ENCODE measurements at regions not wholly inside any gene's neighbourhood (a gene's known extent, or its start where the extent isn't known, plus 50 kb on each side); places are given as distances from the start of the nearest gene placed in this dataset.
A peak's percentile ranks its signal among the peaks of the same experiment; 100 is the strongest.

DNA sequence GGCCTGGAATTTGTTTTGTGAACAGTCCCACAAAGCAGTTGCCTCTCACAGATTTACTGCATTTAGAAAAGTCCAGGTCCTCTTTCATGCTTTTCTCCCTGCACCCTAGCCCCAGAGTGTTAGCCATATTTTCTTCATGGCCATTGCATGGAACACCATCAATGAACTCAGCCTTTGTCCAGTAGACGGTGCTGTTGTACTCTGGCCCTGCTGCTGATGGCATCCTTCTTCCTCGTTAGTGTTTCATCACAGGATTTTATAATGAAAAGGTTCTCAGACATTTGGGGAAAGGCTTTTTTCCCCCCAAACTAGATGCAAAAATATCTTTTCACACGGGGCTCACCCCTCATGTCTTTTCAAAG lies 93.0 kb upstream of the SLC25A13 start:
- H3K27ac ChIP-seq (ENCODE audit: low read depth, low read length): no peak overlapping the region
- no peak overlapping the region for H2BK5ac ChIP-seq (ENCODE audit: low read depth, low read length, poor library complexity)
- H3K14ac ChIP-seq (ENCODE audit: low read length): no peak overlapping the region
- H3K18ac ChIP-seq (ENCODE audit: low read length): no peak overlapping the region
- no peak overlapping the region for H2BK120ac ChIP-seq (ENCODE audit: insufficient read depth, low read length, poor library complexity)
- DNase-seq: peak; percentile 56 to 83
- H3K4me1 ChIP-seq (ENCODE audit: control insufficient read depth in 1 of 2, insufficient read depth in 2 of 2, low read length in 2 of 2): no peaks in the 10 kb centered on the region
- H3K4me2 ChIP-seq (ENCODE audit: low read length): no peak overlapping the region
- H3K27me3 ChIP-seq (ENCODE audit: insufficient read depth, low read length): no peaks in the 10 kb centered on the region
- no peak overlapping the region for H3K4me3 ChIP-seq (ENCODE audit: low read depth, low read length)
- no peak overlapping the region for H2BK12ac ChIP-seq (ENCODE audit: low read length)
- H3K9me3 ChIP-seq (ENCODE audit: insufficient read depth, low read depth, low read length): no peaks in the 10 kb centered on the region
- WGBS (ENCODE audit: extremely low coverage, insufficient coverage, insufficient read length): no CpG with 5 or more reads among the region's 3 CpGs
- H2AFZ ChIP-seq (ENCODE audit: insufficient read depth, low read length, poor library complexity): no peak overlapping the region
- no peak overlapping the region for H3K23ac ChIP-seq (ENCODE audit: low read length)
- H3K79me1 ChIP-seq (ENCODE audit: low read length): no peaks in the 10 kb centered on the region
- no peak overlapping the region for H4K8ac ChIP-seq (ENCODE audit: low read depth, low read length)
- no peak overlapping the region for H3K4ac ChIP-seq (ENCODE audit: low read depth, low read length)
- H3K79me2 ChIP-seq (ENCODE audit: control insufficient read depth, insufficient read depth, low read length, poor library complexity): no peaks in the 10 kb centered on the region
- no peak overlapping the region for H4K12ac ChIP-seq (ENCODE audit: low read depth, low read length)
- H3K36me3 ChIP-seq (ENCODE audit: control insufficient read depth in 1 of 2, insufficient read depth in 2 of 2, low read length in 2 of 2): no peaks in the 10 kb centered on the region
- H3K9ac ChIP-seq (ENCODE audit: low read length): no peak overlapping the region
- no peak overlapping the region for H4K91ac ChIP-seq (ENCODE audit: low read depth, low read length)
- H2AK5ac ChIP-seq (ENCODE audit: low read length): no peak overlapping the region

DNA sequence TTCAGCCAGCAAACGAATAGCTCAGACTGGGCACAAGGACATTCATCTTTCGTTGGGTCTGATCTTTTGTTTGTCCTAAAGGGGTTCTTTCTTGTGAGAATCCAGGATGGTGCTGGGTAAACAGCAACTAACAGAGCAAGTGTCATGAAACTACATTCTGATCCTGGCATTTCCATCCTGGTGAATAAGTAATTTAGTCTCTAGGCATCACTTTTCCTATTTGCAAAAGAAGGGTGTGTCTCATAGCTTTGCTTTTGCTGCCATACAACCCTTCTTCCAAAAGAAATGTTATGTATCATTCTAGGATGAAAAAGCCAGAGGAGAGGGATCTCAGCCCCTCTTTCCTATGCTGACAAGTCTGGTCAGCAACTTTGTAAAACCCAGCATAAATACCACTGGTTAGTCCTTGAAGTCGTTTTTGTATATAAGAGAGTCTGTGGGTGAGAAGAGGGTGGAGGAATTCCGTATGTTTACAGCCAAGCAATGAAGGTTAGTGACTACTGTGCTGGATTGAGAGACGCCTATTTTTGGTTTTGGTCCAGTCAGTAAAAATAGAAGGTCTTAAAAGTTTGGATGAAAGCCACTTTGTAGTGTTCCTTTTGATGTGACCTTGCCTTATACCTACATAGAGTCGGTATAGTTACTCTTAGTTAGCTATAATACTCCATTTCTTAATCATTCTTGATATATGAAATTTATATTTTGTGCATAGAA lies 88.4 kb upstream of the SLC25A13 start:
- Histone ChIP-seq H3K79me1 (ENCODE audit: low read length) (no peaks in the 10 kb centered on the region), H2AFZ (ENCODE audit: insufficient read depth, low read length, poor library complexity) (no peak overlapping the region), H3K4me3 (ENCODE audit: low read depth, low read length) (no peak overlapping the region), H3K18ac (ENCODE audit: low read length) (no peak overlapping the region), H3K4me2 (ENCODE audit: low read length) (no peak overlapping the region), H4K8ac (ENCODE audit: low read depth, low read length) (no peak overlapping the region), H3K79me2 (ENCODE audit: control insufficient read depth, insufficient read depth, low read length, poor library complexity) (no peaks in the 10 kb centered on the region), H4K12ac (ENCODE audit: low read depth, low read length) (no peak overlapping the region), H2BK5ac (ENCODE audit: low read depth, low read length, poor library complexity) (no peak overlapping the region), H2BK120ac (ENCODE audit: insufficient read depth, low read length, poor library complexity) (no peak overlapping the region), H3K27me3 (ENCODE audit: insufficient read depth, low read length) (no peaks in the 10 kb centered on the region), H4K91ac (ENCODE audit: low read depth, low read length) (no peak overlapping the region), H3K4ac (ENCODE audit: low read depth, low read length) (no peak overlapping the region), H3K27ac (ENCODE audit: low read depth, low read length) (no peak overlapping the region), H2AK5ac (ENCODE audit: low read length) (no peak overlapping the region), H3K14ac (ENCODE audit: low read length) (no peak overlapping the region), H3K4me1 (ENCODE audit: control insufficient read depth in 1 of 2, insufficient read depth in 2 of 2, low read length in 2 of 2) (no peaks in the 10 kb centered on the region), H3K9me3 (ENCODE audit: insufficient read depth, low read depth, low read length) (no peaks in the 10 kb centered on the region), H3K9ac (ENCODE audit: low read length) (no peak overlapping the region), H2BK12ac (ENCODE audit: low read length) (no peak overlapping the region), H3K23ac (ENCODE audit: low read length) (no peak overlapping the region), H3K36me3 (ENCODE audit: control insufficient read depth in 1 of 2, insufficient read depth in 2 of 2, low read length in 2 of 2) (no peaks in the 10 kb centered on the region)
- no peak for DNase-seq
- WGBS (ENCODE audit: extremely low coverage, insufficient coverage, insufficient read length): no CpG with 5 or more reads among the region's 6 CpGs

GRCh38 chr7:96408881-96409280 lies 87.0 kb upstream of the SLC25A13 start:
- Histone ChIP-seq H3K27ac (ENCODE audit: low read depth, low read length) (no peak overlapping the region), H2BK120ac (ENCODE audit: insufficient read depth, low read length, poor library complexity) (no peak overlapping the region), H3K14ac (ENCODE audit: low read length) (no peak overlapping the region), H3K18ac (ENCODE audit: low read length) (no peak overlapping the region), H4K8ac (ENCODE audit: low read depth, low read length) (no peak overlapping the region), H3K36me3 (ENCODE audit: control insufficient read depth in 1 of 2, insufficient read depth in 2 of 2, low read length in 2 of 2) (no peaks in the 10 kb centered on the region), H3K79me2 (ENCODE audit: control insufficient read depth, insufficient read depth, low read length, poor library complexity) (no peaks in the 10 kb centered on the region), H2BK5ac (ENCODE audit: low read depth, low read length, poor library complexity) (no peak overlapping the region), H3K79me1 (ENCODE audit: low read length) (no peaks in the 10 kb centered on the region), H4K91ac (ENCODE audit: low read depth, low read length) (no peak overlapping the region), H3K27me3 (ENCODE audit: insufficient read depth, low read length) (no peaks in the 10 kb centered on the region), H3K4ac (ENCODE audit: low read depth, low read length) (no peak overlapping the region), H2AFZ (ENCODE audit: insufficient read depth, low read length, poor library complexity) (no peak overlapping the region), H2AK5ac (ENCODE audit: low read length) (no peak overlapping the region), H3K9ac (ENCODE audit: low read length) (no peak overlapping the region), H3K4me2 (ENCODE audit: low read length) (no peak overlapping the region), H3K23ac (ENCODE audit: low read length) (no peak overlapping the region), H3K4me3 (ENCODE audit: low read depth, low read length) (no peak overlapping the region), H4K12ac (ENCODE audit: low read depth, low read length) (no peak overlapping the region), H2BK12ac (ENCODE audit: low read length) (no peak overlapping the region), H3K9me3 (ENCODE audit: insufficient read depth, low read depth, low read length) (no peaks in the 10 kb centered on the region), H3K4me1 (ENCODE audit: control insufficient read depth in 1 of 2, insufficient read depth in 2 of 2, low read length in 2 of 2) (no peaks in the 10 kb centered on the region)
- no peak for DNase-seq
- no CpG with 5 or more reads among the region's 9 CpGs for WGBS (ENCODE audit: extremely low coverage, insufficient coverage, insufficient read length)

DNA sequence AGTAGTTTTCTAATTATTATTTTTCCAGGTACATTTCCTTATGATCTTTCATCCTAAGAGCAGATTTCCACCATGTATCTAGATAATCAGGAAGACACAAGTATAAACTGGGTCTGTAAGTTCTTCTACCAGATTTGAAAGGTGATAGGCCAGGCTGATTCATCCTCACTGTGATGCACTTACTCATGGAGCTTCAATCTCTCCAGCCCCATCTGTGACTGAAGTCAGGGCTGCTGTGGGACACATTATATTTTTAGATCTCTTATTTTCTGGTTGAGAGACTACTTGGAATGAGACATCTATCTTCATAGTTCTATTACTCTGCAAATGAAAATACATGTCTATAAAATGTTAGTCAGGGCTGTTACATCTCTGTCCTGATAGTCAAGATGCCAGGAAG lies 85.5 kb upstream of the SLC25A13 start:
- Histone ChIP-seq H2AFZ (ENCODE audit: insufficient read depth, low read length, poor library complexity) (no peak overlapping the region), H2AK5ac (ENCODE audit: low read length) (no peak overlapping the region), H3K4me3 (ENCODE audit: low read depth, low read length) (no peak overlapping the region), H4K8ac (ENCODE audit: low read depth, low read length) (no peak overlapping the region), H3K4ac (ENCODE audit: low read depth, low read length) (no peak overlapping the region), H2BK12ac (ENCODE audit: low read length) (no peak overlapping the region), H2BK120ac (ENCODE audit: insufficient read depth, low read length, poor library complexity) (no peak overlapping the region), H3K4me2 (ENCODE audit: low read length) (no peak overlapping the region), H3K79me1 (ENCODE audit: low read length) (no peaks in the 10 kb centered on the region), H4K12ac (ENCODE audit: low read depth, low read length) (no peak overlapping the region), H3K27ac (ENCODE audit: low read depth, low read length) (no peak overlapping the region), H4K91ac (ENCODE audit: low read depth, low read length) (no peak overlapping the region), H3K27me3 (ENCODE audit: insufficient read depth, low read length) (no peaks in the 10 kb centered on the region), H3K23ac (ENCODE audit: low read length) (no peak overlapping the region), H3K9ac (ENCODE audit: low read length) (no peak overlapping the region), H3K9me3 (ENCODE audit: insufficient read depth, low read depth, low read length) (no peaks in the 10 kb centered on the region), H3K18ac (ENCODE audit: low read length) (no peak overlapping the region), H3K36me3 (ENCODE audit: control insufficient read depth in 1 of 2, insufficient read depth in 2 of 2, low read length in 2 of 2) (no peaks in the 10 kb centered on the region), H3K79me2 (ENCODE audit: control insufficient read depth, insufficient read depth, low read length, poor library complexity) (no peaks in the 10 kb centered on the region), H3K4me1 (ENCODE audit: control insufficient read depth in 1 of 2, insufficient read depth in 2 of 2, low read length in 2 of 2) (no peaks in the 10 kb centered on the region), H2BK5ac (ENCODE audit: low read depth, low read length, poor library complexity) (no peak overlapping the region), H3K14ac (ENCODE audit: low read length) (no peak overlapping the region)
- DNase-seq: peak; percentile 14 to 29
